CD4-positive, alpha-beta T cell (primary cell): ENCODE measurements at regions not wholly inside any gene's neighbourhood (a gene's known extent, or its start where the extent isn't known, plus 50 kb on each side); places are given as distances from the start of the nearest gene placed in this dataset.

ENCODE experiments used
- ATAC-seq: fragments of 200-7000 bp; cut with Tn5 transposase; one replicate; pipeline ENCODE4 v1.10.0; 2022; ENCODE audit warnings: mild to moderate bottlenecking; ENCODE audit not compliant: poor library complexity
- CTCF ChIA-PET: fragments of 350-600 bp; sonication (Branson Sonifier 250); formaldehyde crosslinking; loops from one replicate; lab custom pipeline; 2021; ENCODE audit warnings: antibody characterized with exemption, inconsistent platforms; lab: Charles Lee
- POLR2A ChIA-PET: fragments of 350-600 bp; sonication (Branson Sonifier 250); formaldehyde crosslinking; loops from one replicate; lab custom pipeline; 2021; ENCODE audit warnings: antibody characterized with exemption, inconsistent platforms; lab: Charles Lee
- DNase-seq, 14 experiments: peaks; one replicate each; pipeline ENCODE4 v3.0.0-alpha.2; 2013 to 2020; ENCODE audit warnings: mixed read lengths in 2 of 14
- H3K27ac ChIP-seq, 2 donors: one replicate each; pipeline versions ENCODE4 v1.5.1 to v1.7.0; 2013; ENCODE audit warnings: low read length in 2 of 2, low read depth in 1 of 2, mild to moderate bottlenecking in 1 of 2
- H3K27me3 ChIP-seq, 2 experiments: 1 replicate in 1 of 2; 2 replicates in 1 of 2; pipeline versions ENCODE4 v1.6.1 to v1.7.0; 2013; ENCODE audit warnings: low read length in 2 of 2, control low read depth in 1 of 2, mild to moderate bottlenecking in 1 of 2, moderate library complexity in 1 of 2; ENCODE audit not compliant: insufficient read depth in 2 of 2, control insufficient read depth in 1 of 2
- H3K36me3 ChIP-seq: one replicate; pipeline ENCODE4 v1.6.1; 2013; ENCODE audit warnings: low read length, control low read depth; ENCODE audit not compliant: insufficient read depth
- H3K4me1 ChIP-seq: one replicate; pipeline ENCODE4 v1.6.1; 2013; ENCODE audit warnings: low read length, control low read depth; ENCODE audit not compliant: insufficient read depth
- H3K4me3 ChIP-seq: one replicate; pipeline ENCODE4 v1.5.1; 2013; ENCODE audit warnings: mild to moderate bottlenecking, low read length, moderate library complexity
- H3K9me3 ChIP-seq, 2 experiments: 1 replicate in 1 of 2; 2 replicates in 1 of 2; pipeline versions ENCODE4 v1.6.1 to v1.7.0; 2013; ENCODE audit warnings: low read length in 2 of 2, mild to moderate bottlenecking in 2 of 2, control low read depth in 1 of 2, moderate library complexity in 1 of 2; ENCODE audit not compliant: control insufficient read depth in 1 of 2, insufficient read depth in 1 of 2
- H3K27ac Mint-ChIP-seq: one replicate; pipeline ENCODE4 v1.8.0; 2020; ENCODE audit warnings: mixed read lengths
- H3K27me3 Mint-ChIP-seq: one replicate; pipeline ENCODE4 v1.8.0; 2021; ENCODE audit warnings: mixed read lengths
- H3K36me3 Mint-ChIP-seq: one replicate; pipeline ENCODE4 v1.8.0; 2021; ENCODE audit warnings: low read depth, mixed read lengths
- H3K4me1 Mint-ChIP-seq: one replicate; pipeline ENCODE4 v1.8.0; 2021; ENCODE audit warnings: low read depth, mixed read lengths
- H3K4me3 Mint-ChIP-seq: one replicate; pipeline ENCODE4 v1.8.0; 2020; ENCODE audit warnings: mild to moderate bottlenecking, mixed read lengths
- H3K9me3 Mint-ChIP-seq: one replicate; pipeline ENCODE4 v1.8.0; 2020; ENCODE audit warnings: mixed read lengths
- intact Hi-C, 2 experiments: fragments of 100-400 bp; cut with DNase I in 1 of 2; cut with micrococcal nuclease in 1 of 2; formaldehyde crosslinking; loops; one replicate each; pipeline versions ENCODE4 v1.15.1 to v1.9.0; 2023 to 2025; cut with DNase I, micrococcal nuclease
- TF ChIP-seq, protein P1 (sequence below): fragments of 200-600 bp; IDR thresholded peaks from one replicate; pipeline ENCODE4 v1.8.0; 2022; ENCODE audit warnings: antibody characterized with exemption, mild to moderate bottlenecking

DNA sequence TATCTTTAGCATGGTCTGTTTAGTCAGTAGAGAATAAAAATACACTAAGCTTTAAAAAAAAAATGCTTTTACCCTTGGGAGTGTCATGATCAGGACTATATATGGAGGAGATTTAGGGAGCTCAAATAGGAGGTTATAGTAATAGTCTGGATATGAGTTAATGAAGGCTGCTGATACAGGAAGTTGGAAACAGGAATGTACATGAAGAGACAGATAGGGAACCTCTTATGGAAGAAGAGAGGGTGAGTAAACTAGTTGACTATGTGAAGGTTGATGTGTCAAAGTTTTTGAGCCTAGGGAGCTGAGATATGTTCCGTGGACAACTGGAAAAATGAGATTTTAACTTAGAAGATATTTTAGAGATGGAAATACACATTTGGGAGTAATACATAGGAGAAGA lies 472.0 kb upstream of the FZD8 start:
- Histone ChIP-seq H3K36me3 (no peaks in the 10 kb centered on the region), H3K27ac (no peak overlapping the region), H3K27me3 (no peaks in the 10 kb centered on the region), H3K4me3 (no peak overlapping the region), H3K9me3 (no peaks in the 10 kb centered on the region), H3K4me1 (no peaks in the 10 kb centered on the region)
- TF ChIP-seq, protein P1, sequence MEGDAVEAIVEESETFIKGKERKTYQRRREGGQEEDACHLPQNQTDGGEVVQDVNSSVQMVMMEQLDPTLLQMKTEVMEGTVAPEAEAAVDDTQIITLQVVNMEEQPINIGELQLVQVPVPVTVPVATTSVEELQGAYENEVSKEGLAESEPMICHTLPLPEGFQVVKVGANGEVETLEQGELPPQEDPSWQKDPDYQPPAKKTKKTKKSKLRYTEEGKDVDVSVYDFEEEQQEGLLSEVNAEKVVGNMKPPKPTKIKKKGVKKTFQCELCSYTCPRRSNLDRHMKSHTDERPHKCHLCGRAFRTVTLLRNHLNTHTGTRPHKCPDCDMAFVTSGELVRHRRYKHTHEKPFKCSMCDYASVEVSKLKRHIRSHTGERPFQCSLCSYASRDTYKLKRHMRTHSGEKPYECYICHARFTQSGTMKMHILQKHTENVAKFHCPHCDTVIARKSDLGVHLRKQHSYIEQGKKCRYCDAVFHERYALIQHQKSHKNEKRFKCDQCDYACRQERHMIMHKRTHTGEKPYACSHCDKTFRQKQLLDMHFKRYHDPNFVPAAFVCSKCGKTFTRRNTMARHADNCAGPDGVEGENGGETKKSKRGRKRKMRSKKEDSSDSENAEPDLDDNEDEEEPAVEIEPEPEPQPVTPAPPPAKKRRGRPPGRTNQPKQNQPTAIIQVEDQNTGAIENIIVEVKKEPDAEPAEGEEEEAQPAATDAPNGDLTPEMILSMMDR: no peak
- H3K27ac Mint-ChIP-seq: no peak overlapping the region
- CTCF ChIA-PET: no interaction called here
- intact Hi-C loops: no loop called here
- no peak for ATAC-seq
- no peak for DNase-seq
- peaks cover 4% of the 10 kb centered on the region for H3K9me3 Mint-ChIP-seq
- no peak overlapping the region for H3K4me3 Mint-ChIP-seq
- H3K4me1 Mint-ChIP-seq: no peaks in the 10 kb centered on the region
- POLR2A ChIA-PET: no interaction called here
- no peaks in the 10 kb centered on the region for H3K36me3 Mint-ChIP-seq
- H3K27me3 Mint-ChIP-seq: no peaks in the 10 kb centered on the region

DNA sequence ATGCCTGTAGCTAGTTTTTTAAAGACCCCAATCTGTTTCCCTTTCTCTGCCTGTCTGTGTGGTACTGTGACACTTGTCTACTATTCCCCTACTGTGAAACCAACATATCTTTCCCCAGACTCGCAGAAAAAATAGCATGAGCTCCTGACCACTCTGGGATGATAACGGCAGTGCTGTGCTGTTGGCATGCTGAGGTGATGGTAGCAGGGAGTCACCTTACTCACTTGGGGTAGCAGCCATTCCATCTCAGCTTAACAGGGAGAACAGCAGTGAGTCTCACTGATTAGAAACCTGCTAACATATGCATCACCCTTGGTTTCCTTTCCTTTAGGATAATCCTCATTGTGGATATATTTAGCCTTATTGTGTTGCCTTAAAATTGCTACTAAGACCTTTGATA lies 469.6 kb upstream of the FZD8 start:
- intact Hi-C loops: no loop called here
- H3K27ac ChIP-seq: no peak overlapping the region
- no peaks in the 10 kb centered on the region for H3K27me3 ChIP-seq
- no peak overlapping the region for H3K4me3 ChIP-seq
- H3K9me3 ChIP-seq: peaks cover 0 to 3% of the 10 kb centered on the region in 2 experiments
- Mint-ChIP-seq H3K27me3 (no peaks in the 10 kb centered on the region), H3K36me3 (no peaks in the 10 kb centered on the region), H3K4me3 (no peak overlapping the region), H3K9me3 (peaks cover 2% of the 10 kb centered on the region), H3K27ac (no peak overlapping the region), H3K4me1 (no peaks in the 10 kb centered on the region)
- ChIA-PET CTCF (no interaction called here), POLR2A (no interaction called here)
- TF ChIP-seq, protein P1: no peak
- DNase-seq (no peak), ATAC-seq (no peak)
- H3K36me3 ChIP-seq: no peaks in the 10 kb centered on the region
- no peaks in the 10 kb centered on the region for H3K4me1 ChIP-seq

DNA sequence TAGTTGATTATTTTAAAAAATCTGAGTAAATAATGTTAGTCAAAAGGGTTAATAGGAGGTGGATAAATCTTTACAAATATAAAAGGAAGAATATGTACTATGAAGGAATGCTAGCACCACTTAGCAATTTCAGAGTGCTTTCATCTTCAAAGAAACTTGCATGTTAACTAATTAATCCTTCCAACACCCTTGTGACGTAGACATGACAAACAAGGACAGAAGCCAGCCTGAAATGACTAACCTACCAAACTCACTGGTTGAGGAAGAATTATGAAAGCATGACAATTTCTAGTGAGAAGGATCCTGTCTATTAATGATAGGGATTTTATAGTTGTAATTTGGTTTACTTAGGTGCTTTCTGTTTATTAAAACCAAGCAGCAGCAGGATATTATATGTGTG lies 468.0 kb upstream of the FZD8 start:
- intact Hi-C loops: no loop called here
- Mint-ChIP-seq H3K27me3 (no peaks in the 10 kb centered on the region), H3K4me1 (no peaks in the 10 kb centered on the region), H3K36me3 (no peaks in the 10 kb centered on the region), H3K27ac (no peak overlapping the region), H3K4me3 (no peak overlapping the region), H3K9me3 (peaks cover 2% of the 10 kb centered on the region)
- ChIA-PET POLR2A (no interaction called here), CTCF (no interaction called here)
- Histone ChIP-seq H3K27me3 (no peaks in the 10 kb centered on the region), H3K4me3 (no peak overlapping the region), H3K4me1 (no peaks in the 10 kb centered on the region), H3K27ac (no peak overlapping the region), H3K9me3 (peaks cover 0 to 3% of the 10 kb centered on the region in 2 experiments), H3K36me3 (no peaks in the 10 kb centered on the region)
- ATAC-seq (no peak), DNase-seq (no peak)
- TF ChIP-seq, protein P1: no peak
